ENCODE measurements at regions not wholly inside any gene's neighbourhood (a gene's known extent, or its start where the extent isn't known, plus 50 kb on each side); places are given as distances from the start of the nearest gene placed in this dataset.

DNA sequence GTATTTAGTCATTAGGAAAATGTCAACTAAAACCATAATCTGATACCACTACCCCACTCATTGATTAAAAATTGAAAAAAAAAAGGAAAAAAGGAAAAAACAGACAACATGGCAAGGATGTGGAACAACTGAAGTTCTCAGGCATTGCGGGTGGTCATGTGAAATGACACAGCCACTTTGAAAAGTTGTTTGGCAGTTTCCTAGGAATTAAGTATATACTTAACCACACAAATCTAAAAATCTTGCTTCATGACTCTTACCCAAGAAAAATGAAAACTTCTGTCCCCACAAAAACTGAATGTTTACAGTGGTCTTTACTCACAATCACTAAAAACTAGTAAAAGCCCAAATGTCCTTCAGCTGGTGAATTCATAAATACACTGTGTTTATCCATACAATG, 254.5 kb downstream of the AHR start:
- no peaks in the 10 kb centered on the region for H3K9me3 ChIP-seq
- DNase-seq, result no peak
- H3K36me3 ChIP-seq (replicated peaks in 1 of 2; ENCODE audit: control insufficient read depth in 1 of 2, insufficient read depth in 2 of 2, low read length in 1 of 2), result no peaks in the 10 kb centered on the region
- H3K9ac ChIP-seq, result no peak overlapping the region
- H3K4me2 ChIP-seq, result no peak overlapping the region
- ChIA-PET POLR2A (no interaction called here), CTCF (no interaction called here)
- H3K27me3 ChIP-seq (ENCODE audit: insufficient read depth), result no peaks in the 10 kb centered on the region
- 33% methylated on average over 1 of the region's 1 CpG for WGBS (ENCODE audit: low lambda C conversion rate)
- H4K20me1 ChIP-seq (ENCODE audit: insufficient read depth), result no peaks in the 10 kb centered on the region
- H3K4me1 ChIP-seq (ENCODE audit: control insufficient read depth in 1 of 2, insufficient read depth in 2 of 2, low read depth in 1 of 2, low read length in 1 of 2), result no peaks in the 10 kb centered on the region; a peak in 1 of 4 replicates
- TF ChIP-seq FOXM1 (IDR thresholded peaks at IDR 0.05; ENCODE audit: low read depth), result no peak
- TF ChIP-seq EZH2phosphoT487 (IDR thresholded peaks at IDR 0.05; ENCODE audit: borderline replicate concordance, low read depth), result no peak
- no peak for TF ChIP-seq RAD21 (IDR thresholded peaks at IDR 0.05; ENCODE audit: low read length)
- no peak for TF ChIP-seq FOXJ3 (CRISPR knock-in tag; IDR thresholded peaks at IDR 0.05)
- TF ChIP-seq, protein P1, sequence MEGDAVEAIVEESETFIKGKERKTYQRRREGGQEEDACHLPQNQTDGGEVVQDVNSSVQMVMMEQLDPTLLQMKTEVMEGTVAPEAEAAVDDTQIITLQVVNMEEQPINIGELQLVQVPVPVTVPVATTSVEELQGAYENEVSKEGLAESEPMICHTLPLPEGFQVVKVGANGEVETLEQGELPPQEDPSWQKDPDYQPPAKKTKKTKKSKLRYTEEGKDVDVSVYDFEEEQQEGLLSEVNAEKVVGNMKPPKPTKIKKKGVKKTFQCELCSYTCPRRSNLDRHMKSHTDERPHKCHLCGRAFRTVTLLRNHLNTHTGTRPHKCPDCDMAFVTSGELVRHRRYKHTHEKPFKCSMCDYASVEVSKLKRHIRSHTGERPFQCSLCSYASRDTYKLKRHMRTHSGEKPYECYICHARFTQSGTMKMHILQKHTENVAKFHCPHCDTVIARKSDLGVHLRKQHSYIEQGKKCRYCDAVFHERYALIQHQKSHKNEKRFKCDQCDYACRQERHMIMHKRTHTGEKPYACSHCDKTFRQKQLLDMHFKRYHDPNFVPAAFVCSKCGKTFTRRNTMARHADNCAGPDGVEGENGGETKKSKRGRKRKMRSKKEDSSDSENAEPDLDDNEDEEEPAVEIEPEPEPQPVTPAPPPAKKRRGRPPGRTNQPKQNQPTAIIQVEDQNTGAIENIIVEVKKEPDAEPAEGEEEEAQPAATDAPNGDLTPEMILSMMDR (IDR thresholded peaks at IDR 0.05), result no peak
- TF ChIP-seq RCOR1 (IDR thresholded peaks at IDR 0.05; ENCODE audit: low read length), result no peak
- no peak for TF ChIP-seq IRF3 (IDR thresholded peaks at IDR 0.05; ENCODE audit: low read depth, low read length)
- TF ChIP-seq MXI1 (IDR thresholded peaks at IDR 0.05; ENCODE audit: low read depth, low read length), result no peak
- TF ChIP-seq, protein P2, sequence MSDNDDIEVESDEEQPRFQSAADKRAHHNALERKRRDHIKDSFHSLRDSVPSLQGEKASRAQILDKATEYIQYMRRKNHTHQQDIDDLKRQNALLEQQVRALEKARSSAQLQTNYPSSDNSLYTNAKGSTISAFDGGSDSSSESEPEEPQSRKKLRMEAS (IDR thresholded peaks at IDR 0.05; ENCODE audit: low read depth), result no peak
- no peak for TF ChIP-seq NRF1 (IDR thresholded peaks at IDR 0.05; ENCODE audit: low read depth, low read length)
- no peak for TF ChIP-seq SMC3 (IDR thresholded peaks at IDR 0.05; ENCODE audit: low read depth, low read length)
- TF ChIP-seq TCF12 (IDR thresholded peaks at IDR 0.05), result no peak
- TF ChIP-seq RFX5 (IDR thresholded peaks at IDR 0.05; ENCODE audit: low read length), result no peak
- TF ChIP-seq, protein P3, sequence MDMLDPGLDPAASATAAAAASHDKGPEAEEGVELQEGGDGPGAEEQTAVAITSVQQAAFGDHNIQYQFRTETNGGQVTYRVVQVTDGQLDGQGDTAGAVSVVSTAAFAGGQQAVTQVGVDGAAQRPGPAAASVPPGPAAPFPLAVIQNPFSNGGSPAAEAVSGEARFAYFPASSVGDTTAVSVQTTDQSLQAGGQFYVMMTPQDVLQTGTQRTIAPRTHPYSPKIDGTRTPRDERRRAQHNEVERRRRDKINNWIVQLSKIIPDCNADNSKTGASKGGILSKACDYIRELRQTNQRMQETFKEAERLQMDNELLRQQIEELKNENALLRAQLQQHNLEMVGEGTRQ (IDR thresholded peaks at IDR 0.05; ENCODE audit: borderline replicate concordance, low read depth, low read length), result no peak
- TF ChIP-seq CHD2 (IDR thresholded peaks at IDR 0.05; ENCODE audit: low read length, partially characterized antibody), result no peak
- TF ChIP-seq MEF2A (IDR thresholded peaks at IDR 0.05; ENCODE audit: borderline replicate concordance, low read depth), result no peak
- TF ChIP-seq, protein P4, sequence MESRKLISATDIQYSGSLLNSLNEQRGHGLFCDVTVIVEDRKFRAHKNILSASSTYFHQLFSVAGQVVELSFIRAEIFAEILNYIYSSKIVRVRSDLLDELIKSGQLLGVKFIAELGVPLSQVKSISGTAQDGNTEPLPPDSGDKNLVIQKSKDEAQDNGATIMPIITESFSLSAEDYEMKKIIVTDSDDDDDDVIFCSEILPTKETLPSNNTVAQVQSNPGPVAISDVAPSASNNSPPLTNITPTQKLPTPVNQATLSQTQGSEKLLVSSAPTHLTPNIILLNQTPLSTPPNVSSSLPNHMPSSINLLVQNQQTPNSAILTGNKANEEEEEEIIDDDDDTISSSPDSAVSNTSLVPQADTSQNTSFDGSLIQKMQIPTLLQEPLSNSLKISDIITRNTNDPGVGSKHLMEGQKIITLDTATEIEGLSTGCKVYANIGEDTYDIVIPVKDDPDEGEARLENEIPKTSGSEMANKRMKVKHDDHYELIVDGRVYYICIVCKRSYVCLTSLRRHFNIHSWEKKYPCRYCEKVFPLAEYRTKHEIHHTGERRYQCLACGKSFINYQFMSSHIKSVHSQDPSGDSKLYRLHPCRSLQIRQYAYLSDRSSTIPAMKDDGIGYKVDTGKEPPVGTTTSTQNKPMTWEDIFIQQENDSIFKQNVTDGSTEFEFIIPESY (IDR thresholded peaks at IDR 0.05; ENCODE audit: borderline replicate concordance, low read depth), result no peak
- H3K79me2 ChIP-seq (ENCODE audit: insufficient read depth), result no peaks in the 10 kb centered on the region
- no peak overlapping the region for H3K4me3 ChIP-seq (ENCODE audit: low read depth in 2 of 2, low read length in 1 of 2)
- no peaks in the 10 kb centered on the region for H3K9me2 ChIP-seq
- H3F3A ChIP-seq (replicated peaks; ENCODE audit: insufficient read depth), result no peaks in the 10 kb centered on the region
- H2AFZ ChIP-seq (ENCODE audit: low read depth), result no peak overlapping the region
- no peak overlapping the region for H3K27ac ChIP-seq (ENCODE audit: low read depth in 2 of 2, low read length in 1 of 2)

All from SK-N-SH (cell line).